Lung (tissue), 11 donors: ENCODE measurements at regions not wholly inside any gene's neighbourhood (a gene's known extent, or its start where the extent isn't known, plus 50 kb on each side); places are given as distances from the start of the nearest gene placed in this dataset.

ENCODE experiments used
- ATAC-seq: fragments of 200-7000 bp; cut with Tn5 transposase; one replicate; pipeline ENCODE4 v1.9.1; 2020; ENCODE audit warnings: moderate number of reproducible peaks; ENCODE audit not compliant: insufficient read depth, low FRiP score
- DNase-seq, 3 donors: peaks; one replicate each; pipeline ENCODE4 v3.0.0-alpha.2; 2013 to 2017
- H3K27ac ChIP-seq, 2 donors: one replicate each; pipeline ENCODE4 v1.5.1; 2013; ENCODE audit warnings: mild to moderate bottlenecking in 2 of 2, moderate library complexity in 2 of 2, control low read depth in 1 of 2, inconsistent platforms in 1 of 2, low read depth in 1 of 2, low read length in 1 of 2
- H3K27me3 ChIP-seq, 3 donors: one replicate each; pipeline ENCODE4 v1.5.1; 2013; ENCODE audit warnings: low read length in 2 of 3; ENCODE audit not compliant: control insufficient read depth in 3 of 3, insufficient read depth in 3 of 3
- H3K36me3 ChIP-seq, 4 donors: one replicate each; pipeline ENCODE4 v1.5.1; 2013; ENCODE audit warnings: low read length in 4 of 4, mild to moderate bottlenecking in 1 of 4, moderate library complexity in 1 of 4; ENCODE audit not compliant: control insufficient read depth in 4 of 4, insufficient read depth in 4 of 4
- H3K4me1 ChIP-seq, 5 donors: one replicate each; pipeline ENCODE4 v1.5.1; 2013; ENCODE audit warnings: low read length in 5 of 5, mild to moderate bottlenecking in 2 of 5, moderate library complexity in 1 of 5; ENCODE audit not compliant: control insufficient read depth in 5 of 5, insufficient read depth in 5 of 5
- H3K4me3 ChIP-seq: one replicate; pipeline ENCODE4 v1.5.1; 2013; ENCODE audit warnings: mild to moderate bottlenecking, control low read depth, moderate library complexity
- H3K9ac ChIP-seq, 2 donors: one replicate each; pipeline ENCODE4 v1.5.1; 2013; ENCODE audit warnings: low read length in 2 of 2, control low read depth in 1 of 2; ENCODE audit not compliant: insufficient read depth in 1 of 2
- H3K9me3 ChIP-seq, 4 donors: one replicate each; pipeline ENCODE4 v1.5.1; 2013; ENCODE audit warnings: low read length in 3 of 4, mild to moderate bottlenecking in 1 of 4, moderate library complexity in 1 of 4; ENCODE audit not compliant: control insufficient read depth in 4 of 4, insufficient read depth in 3 of 4
- WGBS, 2 donors: extraction: QIAGEN DNeasy Blood & Tissue Kit; methylation state at CpG; one replicate each; pipeline ENCODE4 v1.1.7; 2013; 5-methylcytosine and 5-hydroxymethylcytosine counted together
- TF ChIP-seq, protein P1 (sequence below): IDR thresholded peaks from 2 replicates; pipeline ENCODE4 v1.5.1; 2012; ENCODE audit warnings: mild to moderate bottlenecking; ENCODE audit errors: control extremely low read depth, extremely low read depth
- donor health status: control.
- donor health status: control.
- donor health status: Bipolar disorder and iron deficiency.
- donor health status: healthy.
- donor health status: DM: yes; HTN: yes; CAD: no.

DNA sequence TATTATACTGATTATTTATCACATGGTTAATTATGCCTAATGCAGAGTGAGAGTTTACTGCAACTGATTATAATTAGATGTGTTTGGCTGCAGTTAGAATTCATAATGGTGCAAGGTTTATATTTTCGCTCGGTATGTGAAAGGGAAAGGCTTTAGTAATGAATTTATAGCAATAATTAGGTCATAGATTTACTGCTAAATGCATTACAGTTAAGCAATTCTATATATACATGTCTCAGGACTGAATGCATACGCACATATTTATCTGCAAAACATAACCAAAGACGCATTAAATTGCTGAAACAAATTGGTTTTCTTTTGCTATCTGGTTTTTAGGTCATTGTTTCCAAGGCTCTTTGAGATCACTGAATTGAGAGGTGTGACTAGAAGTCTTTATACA is 428.1 kb upstream of the PDE3A start:
- DNase-seq, result peak in 2 of 3 donors; percentile 19 to 36
- Histone ChIP-seq H3K36me3 (no peaks in the 10 kb centered on the region), H3K4me3 (no peak overlapping the region), H3K9ac (no peak overlapping the region), H3K27me3 (no peaks in the 10 kb centered on the region), H3K4me1 (peaks cover 0 to 3% (median 0%) of the 10 kb centered on the region in 5 donors), H3K27ac (no peak overlapping the region), H3K9me3 (peaks cover 0 to 2% (median 1%) of the 10 kb centered on the region in 4 donors)
- TF ChIP-seq, protein P1, sequence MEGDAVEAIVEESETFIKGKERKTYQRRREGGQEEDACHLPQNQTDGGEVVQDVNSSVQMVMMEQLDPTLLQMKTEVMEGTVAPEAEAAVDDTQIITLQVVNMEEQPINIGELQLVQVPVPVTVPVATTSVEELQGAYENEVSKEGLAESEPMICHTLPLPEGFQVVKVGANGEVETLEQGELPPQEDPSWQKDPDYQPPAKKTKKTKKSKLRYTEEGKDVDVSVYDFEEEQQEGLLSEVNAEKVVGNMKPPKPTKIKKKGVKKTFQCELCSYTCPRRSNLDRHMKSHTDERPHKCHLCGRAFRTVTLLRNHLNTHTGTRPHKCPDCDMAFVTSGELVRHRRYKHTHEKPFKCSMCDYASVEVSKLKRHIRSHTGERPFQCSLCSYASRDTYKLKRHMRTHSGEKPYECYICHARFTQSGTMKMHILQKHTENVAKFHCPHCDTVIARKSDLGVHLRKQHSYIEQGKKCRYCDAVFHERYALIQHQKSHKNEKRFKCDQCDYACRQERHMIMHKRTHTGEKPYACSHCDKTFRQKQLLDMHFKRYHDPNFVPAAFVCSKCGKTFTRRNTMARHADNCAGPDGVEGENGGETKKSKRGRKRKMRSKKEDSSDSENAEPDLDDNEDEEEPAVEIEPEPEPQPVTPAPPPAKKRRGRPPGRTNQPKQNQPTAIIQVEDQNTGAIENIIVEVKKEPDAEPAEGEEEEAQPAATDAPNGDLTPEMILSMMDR, result no peak
- no peak for ATAC-seq
- WGBS, 2 donors, result 89 to 91% methylated on average over 4 of the region's 4 CpGs

DNA sequence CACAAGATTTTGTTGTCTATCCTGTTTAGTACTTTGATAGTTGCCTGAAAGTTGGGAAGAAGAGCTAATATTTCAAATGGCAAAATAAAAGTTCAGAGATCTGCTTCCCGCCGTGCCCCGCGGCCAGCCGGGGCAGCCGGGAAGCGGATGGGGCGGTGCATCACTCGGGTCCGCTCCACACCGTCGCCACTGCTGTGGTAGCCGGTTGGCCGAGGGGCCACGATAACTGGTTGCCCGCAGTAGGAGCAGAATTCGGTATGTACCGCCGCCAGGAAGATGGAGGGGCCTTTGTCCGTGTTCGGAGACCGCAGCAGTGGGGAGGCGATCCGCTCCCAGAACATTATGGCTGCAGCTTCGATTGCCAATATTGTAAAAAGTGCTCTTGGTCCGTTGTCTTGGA is 427.2 kb upstream of the PDE3A start:
- no peak overlapping the region for H3K9ac ChIP-seq
- peaks cover 0 to 8% (median 0%) of the 10 kb centered on the region in 5 donors for H3K4me1 ChIP-seq
- no peak for DNase-seq
- 97% methylated on average over 26 of the region's 26 CpGs for WGBS, 2 donors
- H3K4me3 ChIP-seq, result no peak overlapping the region
- H3K27ac ChIP-seq, result no peak overlapping the region
- H3K36me3 ChIP-seq, result no peaks in the 10 kb centered on the region
- TF ChIP-seq, protein P1, result no peak
- peaks cover 0 to 2% (median 0%) of the 10 kb centered on the region in 4 donors for H3K9me3 ChIP-seq
- ATAC-seq, result no peak
- H3K27me3 ChIP-seq, result no peaks in the 10 kb centered on the region

DNA sequence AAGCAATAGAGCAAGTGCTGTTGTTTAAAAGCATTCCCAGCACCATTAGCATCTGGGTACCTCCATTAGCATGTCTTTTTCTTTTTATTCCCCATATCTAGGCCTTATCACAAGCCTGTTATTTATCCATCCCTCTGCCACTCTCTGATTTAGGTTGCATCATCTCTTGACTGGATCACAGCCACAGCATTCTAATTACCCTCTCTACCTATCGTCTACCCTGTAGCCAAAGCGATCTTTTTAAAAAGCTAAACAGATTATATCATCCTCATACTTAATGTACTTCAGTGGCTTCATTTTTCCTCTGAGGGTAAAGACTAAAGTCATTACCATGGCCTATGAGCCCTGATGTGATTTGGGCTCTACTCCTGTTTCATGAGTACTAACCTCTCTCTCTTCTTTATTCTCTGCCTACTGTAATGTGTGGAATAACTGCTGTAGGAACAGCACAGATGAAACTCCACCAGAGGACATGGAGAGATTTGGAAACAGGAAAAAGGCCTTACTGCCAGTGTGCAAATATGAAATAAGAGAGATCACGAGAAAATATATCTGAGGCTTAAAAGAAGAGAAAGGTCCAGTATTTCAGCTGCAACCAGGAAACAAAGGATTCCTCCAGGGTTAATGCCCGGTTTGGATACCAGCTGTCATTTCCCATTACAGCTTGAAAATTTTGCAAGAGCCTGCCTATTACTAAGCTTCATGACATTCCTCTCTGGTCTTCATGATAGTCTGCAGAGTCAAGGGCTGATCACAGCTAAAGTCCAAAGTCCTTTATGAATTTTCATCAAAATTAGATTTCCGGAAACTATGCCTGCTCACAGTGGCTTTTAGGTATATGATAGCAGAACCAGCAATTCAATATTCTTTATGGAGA is 422.5 kb upstream of the PDE3A start:
- 68 to 85% methylated on average over 5 of the region's 5 CpGs for WGBS, 2 donors
- Histone ChIP-seq H3K9ac (peak overlapping the region in 1 of 2 donors; percentile 19), H3K9me3 (peaks cover 0 to 2% (median 0%) of the 10 kb centered on the region in 4 donors), H3K27ac (peak overlapping the region in 1 of 2 donors; percentile 73), H3K36me3 (no peaks in the 10 kb centered on the region), H3K27me3 (no peaks in the 10 kb centered on the region), H3K4me1 (peaks cover 0 to 9% (median 0%) of the 10 kb centered on the region in 5 donors), H3K4me3 (no peak overlapping the region)
- TF ChIP-seq, protein P1, result no peak
- ATAC-seq (no peak), DNase-seq (peak in 1 of 3 donors; percentile 28)
